Breast epithelium (tissue), 3 donors: ENCODE measurements at regions not wholly inside any gene's neighbourhood (a gene's known extent, or its start where the extent isn't known, plus 50 kb on each side); places are given as distances from the start of the nearest gene placed in this dataset.

Source experiments
- POLR2A ChIP-seq: fragments of 450-650 bp; IDR thresholded peaks from one replicate; pipeline ENCODE4 v1.6.1; 2016; ENCODE audit warnings: antibody characterized with exemption, mild to moderate bottlenecking, moderate library complexity
- POLR2AphosphoS5 ChIP-seq, 3 donors: sonication (generic); formaldehyde crosslinking; IDR thresholded peaks; one replicate each; pipeline ENCODE4 v1.6.1; 2017; ENCODE audit warnings: antibody characterized with exemption in 3 of 3
- TF ChIP-seq, protein P1 (sequence below), 3 donors: fragments of 450-650 bp; IDR thresholded peaks; one replicate each; pipeline ENCODE4 v1.5.1; 2016 to 2017; ENCODE audit warnings: antibody characterized with exemption in 3 of 3, mild to moderate bottlenecking in 3 of 3, moderate library complexity in 3 of 3

DNA sequence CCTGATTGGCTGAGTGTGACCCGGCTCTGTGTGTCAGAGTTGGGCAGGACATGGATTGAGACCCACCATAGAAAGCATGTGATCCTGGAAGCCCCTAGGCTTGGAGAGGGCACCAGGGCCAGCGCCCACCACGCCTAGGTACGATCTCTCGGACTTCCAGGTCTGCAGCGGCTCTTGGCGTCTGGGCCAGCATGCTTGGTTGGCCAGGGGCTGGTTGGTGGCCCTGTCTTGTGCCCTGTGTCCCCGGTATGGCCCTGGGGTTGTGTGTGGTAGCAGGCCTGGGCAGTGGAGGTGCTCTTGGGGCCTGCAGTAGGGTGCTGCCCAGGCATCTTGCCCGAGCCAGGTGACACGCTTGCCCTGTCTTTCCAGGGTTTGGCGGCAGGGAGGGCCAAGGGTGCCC is 210.6 kb downstream of the UBE3A start:
- TF ChIP-seq, protein P1, sequence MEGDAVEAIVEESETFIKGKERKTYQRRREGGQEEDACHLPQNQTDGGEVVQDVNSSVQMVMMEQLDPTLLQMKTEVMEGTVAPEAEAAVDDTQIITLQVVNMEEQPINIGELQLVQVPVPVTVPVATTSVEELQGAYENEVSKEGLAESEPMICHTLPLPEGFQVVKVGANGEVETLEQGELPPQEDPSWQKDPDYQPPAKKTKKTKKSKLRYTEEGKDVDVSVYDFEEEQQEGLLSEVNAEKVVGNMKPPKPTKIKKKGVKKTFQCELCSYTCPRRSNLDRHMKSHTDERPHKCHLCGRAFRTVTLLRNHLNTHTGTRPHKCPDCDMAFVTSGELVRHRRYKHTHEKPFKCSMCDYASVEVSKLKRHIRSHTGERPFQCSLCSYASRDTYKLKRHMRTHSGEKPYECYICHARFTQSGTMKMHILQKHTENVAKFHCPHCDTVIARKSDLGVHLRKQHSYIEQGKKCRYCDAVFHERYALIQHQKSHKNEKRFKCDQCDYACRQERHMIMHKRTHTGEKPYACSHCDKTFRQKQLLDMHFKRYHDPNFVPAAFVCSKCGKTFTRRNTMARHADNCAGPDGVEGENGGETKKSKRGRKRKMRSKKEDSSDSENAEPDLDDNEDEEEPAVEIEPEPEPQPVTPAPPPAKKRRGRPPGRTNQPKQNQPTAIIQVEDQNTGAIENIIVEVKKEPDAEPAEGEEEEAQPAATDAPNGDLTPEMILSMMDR (IDR thresholded peaks at IDR 0.05): no peak
- TF ChIP-seq POLR2A (no peak), POLR2AphosphoS5 (IDR thresholded peaks at IDR 0.05) (no peak)
